Activated naive CD4-positive, alpha-beta T cell treated with anti-CD3 and anti-CD28 coated beads for 36 hours (primary cell): ENCODE measurements at regions not wholly inside any gene's neighbourhood (a gene's known extent, or its start where the extent isn't known, plus 50 kb on each side); places are given as distances from the start of the nearest gene placed in this dataset.
"Not testable (repeated sequence)": the region's sequence is repeated elsewhere in the genome, so short reads cannot be mapped to it uniquely, and the experiment has no call there.

Source experiments
- CTCF ChIA-PET: fragments of 350-600 bp; sonication (Branson Sonifier 250); formaldehyde crosslinking; loops from one replicate; lab custom pipeline; 2021; ENCODE audit warnings: antibody characterized with exemption; lab: Charles Lee
- DNase-seq: peaks from one replicate; pipeline ENCODE4 v3.0.0-alpha.2; 2020
- H3K27ac Mint-ChIP-seq: one replicate; pipeline ENCODE4 v1.8.0; 2021; ENCODE audit warnings: mild to moderate bottlenecking, mixed read lengths
- H3K27me3 Mint-ChIP-seq: one replicate; pipeline ENCODE4 v1.8.0; 2021; ENCODE audit warnings: low read depth, mixed read lengths
- H3K36me3 Mint-ChIP-seq: one replicate; pipeline ENCODE4 v1.8.0; 2021; ENCODE audit warnings: low read depth, mixed read lengths
- H3K4me1 Mint-ChIP-seq: one replicate; pipeline ENCODE4 v1.8.0; 2021; ENCODE audit warnings: low read depth, mixed read lengths
- H3K4me3 Mint-ChIP-seq: one replicate; pipeline ENCODE4 v1.8.0; 2021; ENCODE audit warnings: mild to moderate bottlenecking, moderate library complexity, mixed read lengths
- H3K9me3 Mint-ChIP-seq: one replicate; pipeline ENCODE4 v1.8.0; 2021; ENCODE audit warnings: mixed read lengths
- intact Hi-C: fragments of 100-400 bp; cut with micrococcal nuclease; formaldehyde crosslinking; loops from one replicate; pipeline ENCODE4 v1.15.1; 2023

- CTCF ChIA-PET, DNase-seq, H3K4me1 Mint-ChIP-seq, H3K36me3 Mint-ChIP-seq, H3K4me3 Mint-ChIP-seq, intact Hi-C loops, H3K27ac Mint-ChIP-seq, H3K27me3 Mint-ChIP-seq: not testable (repeated sequence)
- peaks cover 16% of the 10 kb centered on the region for H3K9me3 Mint-ChIP-seq
Measured at GRCh38 chr22:11561744-11562143, 3966.2 kb upstream of the OR11H1 start.

GRCh38 chr22:11568837-11569563 lies 3959.0 kb upstream of the OR11H1 start:
- H3K27me3 Mint-ChIP-seq, intact Hi-C loops, H3K4me3 Mint-ChIP-seq, CTCF ChIA-PET, H3K36me3 Mint-ChIP-seq, DNase-seq, H3K27ac Mint-ChIP-seq, H3K4me1 Mint-ChIP-seq: not testable (repeated sequence)
- peaks cover 35% of the 10 kb centered on the region for H3K9me3 Mint-ChIP-seq

GRCh38 chr22:11569564-11569940 lies 3958.4 kb upstream of the OR11H1 start:
- DNase-seq, CTCF ChIA-PET, intact Hi-C loops, H3K4me3 Mint-ChIP-seq, H3K4me1 Mint-ChIP-seq, H3K36me3 Mint-ChIP-seq, H3K27ac Mint-ChIP-seq, H3K27me3 Mint-ChIP-seq: not testable (repeated sequence)
- peaks cover 38% of the 10 kb centered on the region for H3K9me3 Mint-ChIP-seq

GRCh38 chr22:11573154-11573553 lies 3954.8 kb upstream of the OR11H1 start:
- H3K27ac Mint-ChIP-seq, DNase-seq, H3K4me1 Mint-ChIP-seq, H3K36me3 Mint-ChIP-seq, CTCF ChIA-PET, H3K4me3 Mint-ChIP-seq, H3K27me3 Mint-ChIP-seq, intact Hi-C loops: not testable (repeated sequence)
- peaks cover 42% of the 10 kb centered on the region for H3K9me3 Mint-ChIP-seq

- CTCF ChIA-PET, H3K27ac Mint-ChIP-seq: not testable (repeated sequence)
- peaks cover 41% of the 10 kb centered on the region for H3K9me3 Mint-ChIP-seq
Measured at GRCh38 chr22:11574231-11574630, 3953.8 kb upstream of the OR11H1 start.

GRCh38 chr22:11574659-11575058 lies 3953.3 kb upstream of the OR11H1 start:
- H3K4me1 Mint-ChIP-seq, H3K4me3 Mint-ChIP-seq, DNase-seq, H3K27me3 Mint-ChIP-seq, intact Hi-C loops, H3K27ac Mint-ChIP-seq, H3K36me3 Mint-ChIP-seq, CTCF ChIA-PET: not testable (repeated sequence)
- H3K9me3 Mint-ChIP-seq: peaks cover 40% of the 10 kb centered on the region

More at GRCh38 chr22:11574231-11574630, 3953.8 kb upstream of the OR11H1 start:
- intact Hi-C loops, H3K27me3 Mint-ChIP-seq, DNase-seq, H3K4me3 Mint-ChIP-seq, H3K4me1 Mint-ChIP-seq, H3K36me3 Mint-ChIP-seq: not testable (repeated sequence)

GRCh38 chr22:11576740-11577139 lies 3951.3 kb upstream of the OR11H1 start:
- peaks cover 45% of the 10 kb centered on the region for H3K9me3 Mint-ChIP-seq
- H3K36me3 Mint-ChIP-seq, H3K4me3 Mint-ChIP-seq: not testable (repeated sequence)

GRCh38 chr22:11578115-11578514 lies 3949.9 kb upstream of the OR11H1 start:
- H3K27ac Mint-ChIP-seq, intact Hi-C loops, DNase-seq, H3K36me3 Mint-ChIP-seq, H3K4me3 Mint-ChIP-seq, H3K4me1 Mint-ChIP-seq, CTCF ChIA-PET, H3K27me3 Mint-ChIP-seq: not testable (repeated sequence)
- peaks cover 48% of the 10 kb centered on the region for H3K9me3 Mint-ChIP-seq

More at GRCh38 chr22:11576740-11577139, 3951.3 kb upstream of the OR11H1 start:
- intact Hi-C loops, DNase-seq, CTCF ChIA-PET, H3K27me3 Mint-ChIP-seq, H3K27ac Mint-ChIP-seq, H3K4me1 Mint-ChIP-seq: not testable (repeated sequence)

GRCh38 chr22:11578551-11578950 lies 3949.4 kb upstream of the OR11H1 start:
- H3K27me3 Mint-ChIP-seq, CTCF ChIA-PET, H3K4me1 Mint-ChIP-seq, H3K27ac Mint-ChIP-seq, intact Hi-C loops, DNase-seq, H3K36me3 Mint-ChIP-seq, H3K4me3 Mint-ChIP-seq: not testable (repeated sequence)
- H3K9me3 Mint-ChIP-seq: peaks cover 52% of the 10 kb centered on the region

GRCh38 chr22:11582048-11582447 lies 3945.9 kb upstream of the OR11H1 start:
- DNase-seq, H3K4me3 Mint-ChIP-seq, H3K27me3 Mint-ChIP-seq, H3K4me1 Mint-ChIP-seq, H3K27ac Mint-ChIP-seq, H3K36me3 Mint-ChIP-seq, intact Hi-C loops, CTCF ChIA-PET: not testable (repeated sequence)
- peaks cover 48% of the 10 kb centered on the region for H3K9me3 Mint-ChIP-seq

GRCh38 chr22:11584231-11584630 lies 3943.8 kb upstream of the OR11H1 start:
- CTCF ChIA-PET, H3K4me1 Mint-ChIP-seq, H3K4me3 Mint-ChIP-seq, H3K27ac Mint-ChIP-seq, H3K36me3 Mint-ChIP-seq, DNase-seq, H3K27me3 Mint-ChIP-seq, intact Hi-C loops: not testable (repeated sequence)
- peaks cover 40% of the 10 kb centered on the region for H3K9me3 Mint-ChIP-seq

GRCh38 chr22:11594552-11594951 lies 3933.4 kb upstream of the OR11H1 start:
- H3K36me3 Mint-ChIP-seq, H3K4me3 Mint-ChIP-seq, H3K27ac Mint-ChIP-seq, intact Hi-C loops, CTCF ChIA-PET, H3K4me1 Mint-ChIP-seq, DNase-seq, H3K27me3 Mint-ChIP-seq: not testable (repeated sequence)
- H3K9me3 Mint-ChIP-seq: peaks cover 48% of the 10 kb centered on the region

- CTCF ChIA-PET: not testable (repeated sequence)
Measured at GRCh38 chr22:11597666-11598358, 3930.2 kb upstream of the OR11H1 start.

More at GRCh38 chr22:11597666-11598358, 3930.2 kb upstream of the OR11H1 start:
- H3K27me3 Mint-ChIP-seq, DNase-seq, H3K4me1 Mint-ChIP-seq, intact Hi-C loops, H3K27ac Mint-ChIP-seq, H3K4me3 Mint-ChIP-seq: not testable (repeated sequence)
- peaks cover 11% of the 10 kb centered on the region for H3K36me3 Mint-ChIP-seq
- peaks cover 29% of the 10 kb centered on the region for H3K9me3 Mint-ChIP-seq
